Smooth muscle cell (in vitro differentiated cells): ENCODE measurements at regions not wholly inside any gene's neighbourhood (a gene's known extent, or its start where the extent isn't known, plus 50 kb on each side); places are given as distances from the start of the nearest gene placed in this dataset.
A peak's percentile ranks its signal among the peaks of the same experiment; 100 is the strongest.

Experiments used
- DNase-seq: peaks from one replicate; lab custom pipeline; 2025; ENCODE audit not compliant: unreplicated experiment; lab: John Stamatoyannopoulos, UW
- H2AFZ ChIP-seq: fragments of 200-600 bp; sonication (generic); 2 replicates; pipeline ENCODE4 v1.6.0; 2016; ENCODE audit warnings: antibody characterized with exemption, low read depth, mild to moderate bottlenecking
- H3F3A ChIP-seq: fragments of 200-600 bp; sonication (generic); 2 replicates; pipeline ENCODE4 v1.6.0; 2017; ENCODE audit warnings: antibody characterized with exemption, low read depth
- H3K27ac ChIP-seq: fragments of 200-600 bp; sonication (generic); 2 replicates; pipeline ENCODE4 v1.5.1; 2016; ENCODE audit warnings: low read depth, mild to moderate bottlenecking
- H3K27me3 ChIP-seq: fragments of 200-600 bp; sonication (generic); 2 replicates; pipeline ENCODE4 v1.6.1; 2016; ENCODE audit warnings: low read depth, mild to moderate bottlenecking
- H3K36me3 ChIP-seq: fragments of 200-600 bp; sonication (generic); 2 replicates; pipeline ENCODE4 v1.5.1; 2016; ENCODE audit warnings: low read depth
- H3K4me1 ChIP-seq: fragments of 200-600 bp; sonication (generic); 2 replicates; pipeline ENCODE4 v1.5.1; 2016; ENCODE audit warnings: low read depth
- H3K4me2 ChIP-seq: fragments of 200-600 bp; sonication (generic); 2 replicates; pipeline ENCODE4 v1.6.0; 2016; ENCODE audit warnings: mild to moderate bottlenecking
- H3K4me3 ChIP-seq: fragments of 200-600 bp; sonication (generic); 2 replicates; pipeline ENCODE4 v1.5.1; 2016; ENCODE audit warnings: mild to moderate bottlenecking
- H3K79me2 ChIP-seq: fragments of 200-600 bp; sonication (generic); 2 replicates; pipeline ENCODE4 v1.6.0; 2016; ENCODE audit warnings: low read depth, mild to moderate bottlenecking
- H3K9ac ChIP-seq: fragments of 200-600 bp; sonication (generic); 2 replicates; pipeline ENCODE4 v1.6.0; 2016; ENCODE audit warnings: low read depth
- H3K9me3 ChIP-seq: fragments of 200-600 bp; sonication (generic); replicated peaks from 2 replicates; pipeline ENCODE4 v1.5.1; 2016; ENCODE audit warnings: low read depth
- H4K20me1 ChIP-seq: fragments of 200-600 bp; sonication (generic); 2 replicates; pipeline ENCODE4 v1.6.0; 2016; ENCODE audit warnings: low read depth
- WGBS: methylation state at CpG from one replicate; pipeline ENCODE4 v1.1.7; 2016; ENCODE audit warnings: low lambda C conversion rate; 5-methylcytosine and 5-hydroxymethylcytosine counted together
- TF ChIP-seq, protein P1 (sequence below): fragments of 200-600 bp; sonication (generic); IDR thresholded peaks from 2 replicates; pipeline ENCODE4 v1.5.1; 2017; ENCODE audit warnings: borderline replicate concordance, mild to moderate bottlenecking, antibody characterized with exemption; ENCODE audit not compliant: insufficient read depth, poor library complexity, severe bottlenecking

DNA sequence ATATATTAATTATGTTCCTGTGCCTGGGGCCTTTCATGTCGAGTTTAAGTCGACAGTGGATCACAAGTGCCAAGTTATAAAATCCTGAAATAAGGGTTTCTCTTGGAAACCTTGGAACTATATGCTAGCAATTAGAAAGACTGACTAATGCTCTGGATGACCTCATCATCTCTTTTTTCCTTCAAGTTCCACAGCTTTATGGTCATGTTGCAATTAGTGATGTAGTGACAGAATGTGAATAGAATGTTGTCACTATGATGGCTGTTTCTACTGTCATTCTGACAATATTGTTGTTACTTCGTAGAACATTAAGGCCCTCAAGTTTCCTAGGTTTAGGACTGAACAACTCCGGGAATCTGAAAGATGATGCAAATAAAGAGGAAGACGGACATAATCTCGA, 368.0 kb upstream of the SEMA6A start:
- H3K4me3 ChIP-seq, result no peak overlapping the region
- H3K9me3 ChIP-seq, result no peaks in the 10 kb centered on the region
- no peak overlapping the region for H2AFZ ChIP-seq
- H3K79me2 ChIP-seq, result no peaks in the 10 kb centered on the region
- TF ChIP-seq, protein P1, sequence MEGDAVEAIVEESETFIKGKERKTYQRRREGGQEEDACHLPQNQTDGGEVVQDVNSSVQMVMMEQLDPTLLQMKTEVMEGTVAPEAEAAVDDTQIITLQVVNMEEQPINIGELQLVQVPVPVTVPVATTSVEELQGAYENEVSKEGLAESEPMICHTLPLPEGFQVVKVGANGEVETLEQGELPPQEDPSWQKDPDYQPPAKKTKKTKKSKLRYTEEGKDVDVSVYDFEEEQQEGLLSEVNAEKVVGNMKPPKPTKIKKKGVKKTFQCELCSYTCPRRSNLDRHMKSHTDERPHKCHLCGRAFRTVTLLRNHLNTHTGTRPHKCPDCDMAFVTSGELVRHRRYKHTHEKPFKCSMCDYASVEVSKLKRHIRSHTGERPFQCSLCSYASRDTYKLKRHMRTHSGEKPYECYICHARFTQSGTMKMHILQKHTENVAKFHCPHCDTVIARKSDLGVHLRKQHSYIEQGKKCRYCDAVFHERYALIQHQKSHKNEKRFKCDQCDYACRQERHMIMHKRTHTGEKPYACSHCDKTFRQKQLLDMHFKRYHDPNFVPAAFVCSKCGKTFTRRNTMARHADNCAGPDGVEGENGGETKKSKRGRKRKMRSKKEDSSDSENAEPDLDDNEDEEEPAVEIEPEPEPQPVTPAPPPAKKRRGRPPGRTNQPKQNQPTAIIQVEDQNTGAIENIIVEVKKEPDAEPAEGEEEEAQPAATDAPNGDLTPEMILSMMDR, result no peak
- peaks cover 6% of the 10 kb centered on the region for H3F3A ChIP-seq
- peaks cover 28% of the 10 kb centered on the region for H3K4me1 ChIP-seq
- H3K36me3 ChIP-seq, result no peaks in the 10 kb centered on the region
- peak overlapping the region; percentile 3 for H3K9ac ChIP-seq
- H3K27ac ChIP-seq, result peak overlapping the region; percentile 61
- DNase-seq, result no peak
- WGBS, result 49% methylated on average over 6 of the region's 6 CpGs
- no peaks in the 10 kb centered on the region for H4K20me1 ChIP-seq
- H3K4me2 ChIP-seq, result peak overlapping the region; percentile 3
- H3K27me3 ChIP-seq, result no peaks in the 10 kb centered on the region

DNA sequence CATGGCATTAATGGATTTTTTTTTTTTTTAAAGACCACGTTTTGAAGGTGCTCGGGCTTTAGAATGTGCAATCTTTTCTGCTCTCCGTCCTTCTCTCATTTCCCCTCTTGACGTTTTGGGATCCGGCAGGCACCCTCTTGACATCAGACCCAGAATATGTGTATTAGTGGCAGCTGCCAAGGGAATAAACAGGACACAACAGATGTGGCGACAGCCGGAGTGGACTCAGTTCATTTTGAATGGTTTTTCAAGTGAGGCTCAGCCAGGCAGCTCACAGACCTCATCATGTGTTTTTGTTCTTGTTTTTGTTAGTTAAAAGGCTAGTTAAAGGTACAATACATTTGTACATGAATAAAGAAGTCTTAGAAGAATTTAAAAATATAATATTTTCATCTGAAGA, 365.0 kb upstream of the SEMA6A start:
- 61% methylated on average over 7 of the region's 7 CpGs for WGBS
- no peak for DNase-seq
- Histone ChIP-seq H3K9me3 (no peaks in the 10 kb centered on the region), H3K4me1 (peaks cover 28% of the 10 kb centered on the region), H2AFZ (no peak overlapping the region), H3K27me3 (no peaks in the 10 kb centered on the region), H3K36me3 (no peaks in the 10 kb centered on the region), H4K20me1 (no peaks in the 10 kb centered on the region), H3K4me2 (no peak overlapping the region), H3K9ac (no peak overlapping the region), H3K4me3 (no peak overlapping the region), H3K27ac (no peak overlapping the region), H3F3A (peaks cover 6% of the 10 kb centered on the region), H3K79me2 (no peaks in the 10 kb centered on the region)
- TF ChIP-seq, protein P1, result no peak

GRCh38 chr5:116938488-116938887, 363.9 kb upstream of the SEMA6A start:
- H3K9ac ChIP-seq, result no peak overlapping the region
- H2AFZ ChIP-seq, result peak overlapping the region; percentile 45
- TF ChIP-seq, protein P1, result no peak
- H3K27ac ChIP-seq, result no peak overlapping the region
- no peak for DNase-seq
- no peaks in the 10 kb centered on the region for H3K79me2 ChIP-seq
- H3K4me3 ChIP-seq, result no peak overlapping the region
- H3K36me3 ChIP-seq, result no peaks in the 10 kb centered on the region
- WGBS, result 0% methylated on average over 1 of the region's 1 CpG
- peak overlapping the region; percentile 37 for H3K4me2 ChIP-seq
- H4K20me1 ChIP-seq, result no peaks in the 10 kb centered on the region
- H3K27me3 ChIP-seq, result no peaks in the 10 kb centered on the region
- H3K9me3 ChIP-seq, result no peaks in the 10 kb centered on the region
- peaks cover 6% of the 10 kb centered on the region for H3F3A ChIP-seq
- peaks cover 25% of the 10 kb centered on the region for H3K4me1 ChIP-seq

DNA sequence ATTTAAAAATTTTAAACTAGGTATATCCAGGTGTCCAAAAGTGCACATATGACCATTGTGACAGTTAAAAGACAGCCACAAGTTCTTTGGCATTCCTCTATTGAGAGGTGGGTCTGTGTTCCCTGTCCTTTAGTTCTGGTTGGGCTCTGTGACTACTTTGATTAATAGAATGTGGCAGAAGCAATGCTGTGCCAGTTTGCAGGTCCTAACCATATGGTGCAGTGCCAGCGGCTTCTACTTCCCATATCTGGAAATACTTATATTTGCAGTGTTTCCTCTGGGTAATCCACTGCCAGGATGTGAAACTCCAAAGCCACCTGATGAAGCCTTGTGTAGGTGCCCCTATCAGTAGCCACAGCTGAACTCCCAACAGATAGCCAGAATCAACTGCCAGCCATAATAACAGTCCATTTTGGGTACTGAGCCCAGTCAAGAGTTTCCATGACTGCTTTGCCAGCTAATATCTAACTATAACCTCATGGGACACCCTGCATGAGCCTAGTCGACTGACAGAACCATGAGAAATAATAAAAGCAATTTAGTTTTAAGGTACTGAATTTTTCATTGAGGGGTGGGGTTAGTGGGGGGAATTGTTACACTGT, 361.0 kb upstream of the SEMA6A start:
- TF ChIP-seq, protein P1, result no peak
- Histone ChIP-seq H3F3A (peaks cover 6% of the 10 kb centered on the region), H3K4me3 (no peak overlapping the region), H3K9me3 (no peaks in the 10 kb centered on the region), H3K9ac (no peak overlapping the region), H3K4me2 (no peak overlapping the region), H3K36me3 (no peaks in the 10 kb centered on the region), H2AFZ (no peak overlapping the region), H3K27ac (no peak overlapping the region), H4K20me1 (no peaks in the 10 kb centered on the region), H3K27me3 (no peaks in the 10 kb centered on the region), H3K79me2 (no peaks in the 10 kb centered on the region), H3K4me1 (peaks cover 25% of the 10 kb centered on the region)
- DNase-seq, result no peak
- 91% methylated on average over 2 of the region's 2 CpGs for WGBS
